Ureter (tissue), 1 donor: ENCODE measurements at regions not wholly inside any gene's neighbourhood (a gene's known extent, or its start where the extent isn't known, plus 50 kb on each side); places are given as distances from the start of the nearest gene placed in this dataset.

Experiments
- DNase-seq: peaks from one replicate; pipeline ENCODE4 v3.0.0-alpha.2; 2020; ENCODE audit warnings: low spot score
- donor health status: DM: yes; HTN: yes; CAD: no.

GRCh38 chr7:1358376-1359050 is 100.8 kb downstream of the MICALL2 start:
- DNase-seq, result no peak

- no peak for DNase-seq
These were observed 100.2 kb downstream of the MICALL2 start for GRCh38 chr7:1359051-1359400.

DNA sequence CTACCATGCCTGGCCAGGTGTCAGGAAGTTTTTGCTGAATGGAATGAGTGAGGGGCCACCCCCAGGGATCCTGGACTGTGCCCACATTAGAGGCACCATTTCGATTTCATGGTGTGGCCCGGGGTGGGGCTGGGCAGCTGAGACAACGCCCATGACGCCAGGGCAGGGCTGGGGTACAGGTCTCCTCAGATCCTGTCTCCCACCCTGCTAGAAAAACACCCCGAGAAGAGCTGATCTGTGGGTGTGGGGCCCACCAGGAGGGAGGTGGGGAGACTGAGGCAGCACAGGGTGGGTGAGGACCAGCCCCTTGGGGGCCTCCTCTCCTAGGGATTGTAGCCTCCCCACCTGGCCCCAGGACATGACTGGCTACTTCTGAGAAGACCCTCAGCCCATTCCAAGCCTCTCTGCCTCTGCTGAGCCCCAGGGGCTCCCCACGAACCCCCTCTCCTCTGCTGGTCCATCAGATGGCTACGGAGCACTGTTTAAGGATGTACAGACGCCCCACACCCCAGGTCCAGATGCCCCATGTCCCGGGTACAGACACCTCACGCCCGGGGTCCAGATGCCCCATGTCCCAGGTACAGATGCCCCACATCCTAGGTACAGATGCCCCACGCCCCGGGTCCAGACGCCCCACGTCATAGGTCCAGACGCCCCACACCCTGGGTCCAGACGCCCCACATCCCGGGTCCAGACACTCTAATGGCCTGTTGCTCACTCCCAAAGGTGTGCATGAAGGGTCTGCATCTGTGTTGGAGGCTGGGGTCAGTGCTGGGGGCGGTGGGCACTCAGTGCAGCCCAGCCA is 99.4 kb downstream of the MICALL2 start:
- DNase-seq, result no peak

DNA sequence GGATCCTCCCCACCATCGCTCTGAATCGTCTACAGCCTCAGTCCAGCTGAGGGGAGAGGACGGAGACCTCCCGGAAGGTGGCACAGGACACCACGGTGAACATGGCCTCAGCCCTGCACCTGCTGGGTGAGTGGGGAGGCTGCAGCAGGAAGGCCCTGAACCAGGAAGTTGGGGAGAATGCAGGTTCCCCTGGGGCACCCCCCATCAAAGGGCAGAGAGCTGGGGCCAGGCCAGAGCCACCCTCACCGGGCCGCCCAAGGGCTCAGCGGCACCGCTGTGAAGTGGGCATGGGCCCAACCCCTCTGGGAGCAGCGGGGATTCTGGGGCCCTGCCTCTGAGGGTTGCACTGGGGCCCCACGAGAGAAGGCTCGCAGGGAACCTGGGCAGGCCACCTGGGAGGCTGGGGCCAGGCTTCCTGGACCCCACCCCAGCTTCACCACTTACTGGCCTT is 98.7 kb downstream of the MICALL2 start:
- DNase-seq, result no peak

DNA sequence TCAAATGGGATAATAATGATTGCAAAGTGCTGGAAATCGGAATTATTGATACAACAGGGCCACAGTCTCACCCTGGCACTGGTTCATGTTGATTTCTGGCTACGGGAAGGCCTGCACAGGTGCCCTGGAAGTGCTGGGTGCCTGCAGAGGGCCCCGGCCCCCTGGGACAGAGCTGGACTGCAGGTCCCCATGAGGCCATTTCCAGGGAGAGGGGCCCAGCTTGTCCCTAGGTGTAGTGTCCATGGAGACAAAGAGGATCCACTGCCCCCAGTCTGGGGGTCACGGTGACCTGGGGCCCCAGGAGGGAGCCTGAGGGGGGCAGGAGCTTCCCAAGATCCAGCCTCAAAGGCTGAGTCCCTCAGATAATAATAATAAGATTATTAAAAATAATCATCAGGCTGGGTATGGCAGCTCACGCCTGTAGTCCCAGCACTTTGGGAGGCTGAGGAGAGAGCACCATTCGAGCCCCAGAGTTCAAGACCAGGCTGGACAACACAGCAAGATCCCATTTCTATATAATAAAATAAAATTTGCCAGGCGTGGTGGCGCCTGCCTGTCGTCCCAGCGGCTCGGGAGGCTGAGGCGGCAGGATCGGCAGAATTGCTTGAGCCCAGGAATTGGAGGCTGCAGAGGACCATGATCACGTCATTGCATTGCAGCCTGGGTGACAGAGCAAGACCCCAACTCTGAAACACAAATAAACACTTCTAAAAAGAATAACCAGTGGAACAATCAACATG is 98.1 kb downstream of the MICALL2 start:
- no peak for DNase-seq

- DNase-seq, result no peak
These were observed 97.5 kb downstream of the MICALL2 start for GRCh38 chr7:1361756-1362125.

- no peak for DNase-seq
These were observed 97.0 kb downstream of the MICALL2 start for GRCh38 chr7:1362301-1362700.

DNA sequence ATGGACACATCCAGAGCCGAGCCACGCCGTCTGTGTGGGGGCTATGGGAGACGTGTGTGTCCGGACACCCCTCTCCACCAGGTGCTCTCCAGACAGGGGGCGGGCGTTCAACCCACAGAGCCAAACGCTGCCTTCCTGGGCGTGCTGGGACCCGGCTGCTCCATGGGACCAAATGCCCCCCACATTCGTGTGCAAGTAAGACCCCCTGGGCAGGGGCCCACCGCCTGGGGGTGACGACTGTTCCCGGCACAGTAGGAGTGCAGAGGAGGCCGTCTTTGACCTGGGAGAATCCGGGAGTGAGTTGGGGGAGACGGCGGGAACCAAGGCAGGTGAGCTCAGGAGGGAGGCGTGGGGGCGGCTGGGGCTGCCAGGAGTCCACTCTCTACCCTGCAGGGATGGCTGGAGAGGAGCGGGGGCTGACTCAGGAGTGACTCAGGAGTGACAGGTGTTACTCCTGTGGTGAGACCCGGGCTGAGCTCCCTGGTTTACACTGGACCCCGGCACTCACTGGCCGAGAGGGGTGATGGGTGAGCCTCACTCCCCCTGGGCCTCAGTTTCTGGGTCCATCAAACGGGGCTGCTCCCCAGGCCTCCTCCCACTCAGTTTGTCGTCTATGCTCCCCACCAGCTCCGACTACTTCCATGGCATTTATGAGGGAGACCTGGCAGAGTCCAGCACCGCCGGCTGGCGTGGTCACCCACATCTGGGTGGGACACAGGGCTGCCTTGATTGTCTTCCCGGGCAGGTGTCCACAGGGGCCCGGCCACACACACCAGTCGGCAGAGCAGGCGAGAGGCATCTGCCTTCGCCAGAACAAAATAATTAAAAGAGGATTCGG is 95.0 kb downstream of the MICALL2 start:
- no peak for DNase-seq

DNA sequence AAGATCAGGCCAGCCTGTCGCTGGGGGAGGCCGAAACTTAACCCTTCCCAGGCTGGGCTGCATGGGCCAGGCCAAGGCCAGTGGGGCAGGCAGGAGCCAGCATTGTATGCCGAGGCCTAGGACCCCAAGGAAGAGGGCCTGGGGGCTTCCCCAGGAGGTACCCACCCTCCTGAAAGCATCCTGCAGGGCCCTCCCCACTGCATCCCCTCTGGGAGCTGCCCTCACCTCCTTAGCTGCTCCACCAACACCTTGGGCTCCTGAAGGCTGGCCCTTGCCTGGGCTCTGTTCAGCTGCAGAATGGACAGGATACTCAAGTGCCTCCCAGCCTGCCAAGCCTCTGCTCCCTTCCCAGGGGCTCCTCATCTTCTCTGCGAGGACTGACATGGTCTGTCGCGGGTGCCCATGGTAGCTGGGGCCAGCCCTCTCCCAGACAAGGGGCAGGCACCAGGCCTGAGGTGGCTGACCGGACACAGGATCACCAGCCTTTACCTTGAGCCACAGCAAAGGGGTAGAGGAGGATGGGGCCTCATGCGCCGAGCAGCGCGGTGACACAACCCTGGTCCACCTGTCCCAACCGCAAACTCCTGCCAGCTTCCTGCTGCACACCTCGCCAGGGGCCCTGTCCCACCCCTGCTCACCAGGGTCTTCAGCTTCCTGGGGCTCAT is 94.2 kb downstream of the MICALL2 start:
- no peak for DNase-seq

GRCh38 chr7:1365846-1366245 is 93.4 kb downstream of the MICALL2 start:
- DNase-seq, result no peak

DNA sequence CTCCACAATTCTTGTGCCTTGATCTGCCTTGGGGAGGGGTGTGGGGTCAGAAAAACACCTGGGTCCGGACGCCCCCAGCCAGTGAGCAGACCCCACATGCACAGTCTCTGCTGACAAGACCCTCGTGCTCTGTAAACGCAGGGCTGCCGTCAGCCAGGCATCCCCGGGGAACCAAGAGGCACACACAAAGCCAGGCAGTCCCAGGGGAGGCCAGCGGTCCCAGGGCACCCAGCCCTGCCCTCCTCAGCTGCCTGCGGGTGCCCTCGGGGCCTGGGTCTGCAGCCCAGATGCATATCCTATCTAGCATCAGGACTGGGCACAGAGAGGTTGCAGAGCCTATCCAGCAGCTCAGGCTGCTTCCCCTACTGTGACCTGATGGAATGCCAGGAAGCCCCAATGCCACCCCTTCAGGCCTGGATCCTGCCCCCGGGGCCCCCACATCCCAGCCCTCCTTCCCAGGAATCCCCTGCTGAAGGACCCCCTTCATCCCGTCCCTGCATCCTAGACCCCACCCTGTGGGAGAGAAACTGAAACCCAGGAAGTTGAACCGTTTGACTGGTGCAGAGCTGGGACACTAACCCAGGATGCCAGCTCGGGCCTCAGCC is 92.4 kb downstream of the MICALL2 start:
- no peak for DNase-seq

GRCh38 chr7:1367501-1368183 is 91.6 kb downstream of the MICALL2 start:
- DNase-seq, result no peak

DNA sequence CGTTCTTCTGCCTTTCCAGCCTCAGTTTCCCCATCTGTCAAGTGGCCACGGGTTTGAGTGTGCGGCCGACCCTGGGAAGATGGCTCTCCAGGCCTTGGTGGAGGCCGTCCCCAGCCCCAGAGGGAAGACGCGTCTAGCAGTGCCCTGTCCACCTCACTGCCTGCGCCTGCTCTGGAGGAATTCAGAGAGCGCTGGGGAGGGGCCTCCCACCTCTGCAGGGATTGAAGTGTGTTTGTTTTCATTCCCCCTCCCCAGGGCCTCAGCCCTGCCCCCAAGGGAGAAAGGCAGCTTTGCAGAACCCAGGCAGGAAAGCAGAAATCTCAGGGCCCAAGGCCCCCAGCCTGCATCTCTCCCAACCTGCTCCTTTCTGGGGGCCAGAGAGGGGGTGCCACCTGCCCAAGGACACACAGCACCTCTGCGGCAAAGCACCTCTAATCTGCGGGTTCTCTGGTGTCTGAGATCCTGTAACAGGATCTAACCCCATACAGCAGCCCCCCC is 91.0 kb downstream of the MICALL2 start:
- no peak for DNase-seq

DNA sequence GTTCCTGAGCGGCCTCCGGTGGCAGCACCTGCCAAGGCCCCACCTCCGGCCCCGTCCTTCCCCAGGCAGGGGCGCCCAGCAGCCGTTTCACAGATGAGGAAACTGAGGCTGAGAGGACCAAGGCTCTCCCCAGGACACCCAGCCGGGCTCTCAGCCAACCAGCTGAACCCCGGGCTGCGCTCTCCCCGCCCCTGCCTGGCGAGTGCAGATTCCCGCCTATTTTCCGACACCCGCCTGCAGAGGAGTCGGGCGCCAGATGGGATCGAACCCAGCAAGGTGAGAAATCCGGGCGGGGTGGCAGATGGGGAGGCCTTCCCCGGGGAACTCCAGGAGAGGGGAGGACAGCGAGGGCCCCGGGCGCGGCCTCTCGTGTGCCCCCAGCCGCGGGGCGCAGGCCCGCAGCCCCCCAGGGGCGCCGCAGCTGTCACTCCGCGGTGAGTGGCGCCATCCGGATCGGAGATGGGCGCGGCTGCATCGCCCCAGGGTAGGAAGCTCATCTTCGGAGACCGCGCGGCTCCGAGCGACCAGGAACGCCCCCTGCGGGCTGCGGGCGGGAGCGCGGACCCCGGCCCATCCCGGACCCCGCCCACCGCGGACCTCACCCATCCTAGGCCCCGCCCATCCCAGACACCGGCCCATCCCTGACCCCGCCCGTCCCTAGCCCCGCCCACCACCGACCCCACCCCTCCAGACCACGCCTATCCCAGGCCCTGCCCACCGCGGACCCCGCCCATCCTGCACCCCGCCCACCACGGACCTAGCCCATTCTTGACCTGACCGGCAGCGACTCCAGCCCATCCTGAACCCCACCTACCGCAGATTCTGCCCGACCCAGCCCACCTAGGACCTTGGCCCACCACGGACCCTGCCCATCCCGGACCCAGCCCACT is 90.3 kb downstream of the MICALL2 start:
- DNase-seq, result no peak

DNA sequence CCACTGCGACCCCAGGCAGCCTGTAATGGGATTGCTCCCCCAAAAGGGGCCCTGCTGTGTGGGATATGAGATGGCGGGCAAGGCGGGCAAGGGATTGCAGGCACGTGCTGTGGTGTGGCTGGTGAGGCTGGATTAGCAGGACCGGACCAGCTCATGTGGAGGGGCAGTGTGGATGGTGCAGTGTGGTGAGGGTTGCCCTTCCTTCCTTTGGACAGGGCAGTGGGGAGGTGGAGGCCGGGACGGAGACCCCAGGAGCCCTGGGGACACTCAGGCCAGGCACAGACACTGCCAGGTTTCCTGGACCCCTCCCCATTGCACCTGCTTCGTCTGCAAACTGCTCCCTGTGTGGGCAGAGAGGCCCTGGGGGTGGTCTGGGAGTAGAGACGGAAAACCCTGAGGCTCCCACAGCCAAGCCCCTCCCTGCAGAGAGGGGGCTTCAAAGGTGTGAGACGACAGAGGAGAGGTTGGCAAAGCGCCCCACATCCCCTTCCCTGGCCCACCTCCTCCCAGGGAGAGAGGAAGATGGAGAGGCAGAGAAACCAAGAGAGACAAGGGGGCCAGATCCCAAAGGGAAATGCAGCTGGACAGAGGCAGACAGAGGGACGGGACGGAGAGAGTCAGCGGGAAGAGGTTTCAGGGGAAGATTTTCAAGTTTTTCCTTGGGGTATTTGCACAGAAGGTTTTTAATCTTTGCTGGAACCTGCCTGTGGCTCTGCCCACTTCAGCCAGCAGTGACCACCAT is 89.2 kb downstream of the MICALL2 start:
- no peak for DNase-seq

DNA sequence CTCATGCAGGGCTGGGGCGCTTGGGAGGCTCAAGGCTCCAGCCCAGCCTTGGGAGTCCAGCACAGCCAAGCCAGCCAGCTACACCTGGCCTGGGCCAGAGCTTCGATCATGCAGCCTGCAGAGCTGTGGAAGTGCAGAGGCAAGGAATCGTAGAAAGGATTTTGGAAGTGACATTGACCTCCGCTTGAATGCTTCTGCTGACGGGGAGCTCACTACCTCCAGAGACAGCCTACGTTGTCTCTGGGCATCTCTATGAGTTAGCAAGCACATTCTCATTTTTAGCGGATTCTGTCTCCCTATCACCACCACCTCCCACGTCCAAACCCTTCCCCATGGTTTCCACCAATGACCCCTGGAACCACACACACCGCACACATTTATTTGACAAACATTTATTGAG is 88.5 kb downstream of the MICALL2 start:
- no peak for DNase-seq

- no peak for DNase-seq
These were observed 87.2 kb downstream of the MICALL2 start for GRCh38 chr7:1372063-1372462.

DNA sequence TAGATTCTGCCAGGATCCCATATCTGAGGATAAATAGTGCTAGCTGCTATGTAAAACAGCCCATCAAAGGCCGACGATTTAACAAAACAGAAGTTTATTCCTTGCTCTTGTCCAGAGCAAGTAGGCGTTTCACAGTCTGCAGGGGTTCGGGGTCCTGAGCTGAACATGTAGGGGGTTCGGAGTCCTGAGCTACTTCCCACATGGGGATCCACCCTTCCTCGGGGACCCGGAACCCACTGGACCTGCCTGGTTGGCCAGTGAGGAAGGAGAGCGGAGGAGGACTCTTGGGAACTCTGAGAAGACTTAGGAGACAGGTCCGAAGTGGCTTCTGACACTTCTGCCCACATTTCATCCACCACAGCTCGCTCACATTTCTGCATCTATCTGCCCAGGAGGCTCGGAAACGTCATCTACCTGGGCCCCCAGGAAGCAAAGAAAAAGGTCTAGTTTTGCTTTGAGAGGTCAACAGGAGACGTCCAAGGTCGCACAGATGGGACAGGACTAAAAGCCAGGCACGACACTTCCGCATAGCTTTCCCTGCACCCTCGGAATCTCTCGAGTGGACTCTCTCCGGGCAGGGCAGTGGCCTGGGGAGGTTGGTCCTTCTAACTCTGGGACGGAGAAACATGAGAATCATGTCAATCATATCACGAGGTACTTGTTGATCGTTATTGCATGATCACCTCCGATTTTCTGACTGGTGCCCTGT is 86.4 kb downstream of the MICALL2 start:
- no peak for DNase-seq
